H1 (cell line): ENCODE measurements at regions not wholly inside any gene's neighbourhood (a gene's known extent, or its start where the extent isn't known, plus 50 kb on each side); places are given as distances from the start of the nearest gene placed in this dataset.

Source experiments
- ASH2L ChIP-seq: fragments of 200-600, 300-600 bp; sonication (generic); IDR thresholded peaks from one replicate; pipeline ENCODE4 v1.7.1; 2017; ENCODE audit warnings: low read length
- BCL11A ChIP-seq, 2 experiments: IDR thresholded peaks; one replicate each; pipeline ENCODE4 v1.6.1; 2011; ENCODE audit warnings: low read depth in 2 of 2, low read length in 2 of 2, mild to moderate bottlenecking in 2 of 2
- CEBPB ChIP-seq: IDR thresholded peaks from 2 replicates; pipeline ENCODE4 v1.6.1; 2012; ENCODE audit warnings: low read depth, low read length
- HDAC2 ChIP-seq, 2 experiments: fragments of 300-600 bp in 1 of 2; sonication (generic) in 1 of 2; IDR thresholded peaks; 2 replicates each; pipeline ENCODE4 v1.6.1; 2011 to 2012; ENCODE audit warnings: low read depth in 2 of 2, low read length in 2 of 2, mild to moderate bottlenecking in 2 of 2, moderate library complexity in 2 of 2, borderline replicate concordance in 1 of 2, inconsistent platforms in 1 of 2
- RAD21 ChIP-seq, 2 experiments: IDR thresholded peaks in 1 of 2; conservative IDR thresholded peaks in 1 of 2; 2 replicates each; pipeline ENCODE4 v1.6.1; 2011; ENCODE audit warnings: low read depth in 2 of 2, low read length in 2 of 2, improper control_type of control experiment in 1 of 2, inconsistent platforms in 1 of 2, mild to moderate bottlenecking in 1 of 2, moderate library complexity in 1 of 2
- TF ChIP-seq, protein P1 (sequence below): IDR thresholded peaks from 2 replicates; pipeline ENCODE4 v1.6.1; 2012; ENCODE audit warnings: low read length, inconsistent platforms
- TF ChIP-seq, protein P2 (sequence below): fragments of 300-600 bp; sonication (generic); IDR thresholded peaks from 2 replicates; pipeline ENCODE4 v1.7.1; 2012; ENCODE audit warnings: low read length, moderate library complexity, mild to moderate bottlenecking, inconsistent platforms; ENCODE audit not compliant: insufficient replicate concordance

DNA sequence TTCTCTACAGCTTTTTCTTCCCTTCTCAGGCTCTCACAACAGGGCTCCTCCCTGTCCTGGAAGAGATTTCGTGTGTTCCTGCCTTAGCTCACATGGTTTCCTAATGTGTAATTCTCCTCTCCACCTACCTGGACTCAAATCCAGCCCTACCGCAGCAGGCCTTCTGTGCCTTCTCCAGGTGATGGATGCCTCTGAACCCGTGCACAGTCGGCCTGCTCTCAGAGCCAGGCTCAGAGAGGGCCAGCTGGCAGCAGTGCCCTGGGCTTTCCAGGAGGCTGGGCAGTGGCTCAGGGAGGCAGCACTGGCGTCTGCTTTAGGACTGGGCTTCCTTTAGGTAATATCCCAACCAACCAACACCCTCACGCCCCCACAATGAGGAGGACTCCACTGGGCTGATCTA is 123.2 kb upstream of the TMC3 start (continued):
- no peak for TF ChIP-seq HDAC2 (IDR thresholded peaks at IDR 0.05; ENCODE audit: borderline replicate concordance in 1 of 2, low read depth in 2 of 2, low read length in 2 of 2)
- TF ChIP-seq, protein P1, sequence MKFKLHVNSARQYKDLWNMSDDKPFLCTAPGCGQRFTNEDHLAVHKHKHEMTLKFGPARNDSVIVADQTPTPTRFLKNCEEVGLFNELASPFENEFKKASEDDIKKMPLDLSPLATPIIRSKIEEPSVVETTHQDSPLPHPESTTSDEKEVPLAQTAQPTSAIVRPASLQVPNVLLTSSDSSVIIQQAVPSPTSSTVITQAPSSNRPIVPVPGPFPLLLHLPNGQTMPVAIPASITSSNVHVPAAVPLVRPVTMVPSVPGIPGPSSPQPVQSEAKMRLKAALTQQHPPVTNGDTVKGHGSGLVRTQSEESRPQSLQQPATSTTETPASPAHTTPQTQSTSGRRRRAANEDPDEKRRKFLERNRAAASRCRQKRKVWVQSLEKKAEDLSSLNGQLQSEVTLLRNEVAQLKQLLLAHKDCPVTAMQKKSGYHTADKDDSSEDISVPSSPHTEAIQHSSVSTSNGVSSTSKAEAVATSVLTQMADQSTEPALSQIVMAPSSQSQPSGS, result no peak
- TF ChIP-seq ASH2L, result no peak
- no peak for TF ChIP-seq CEBPB
- no peak for TF ChIP-seq BCL11A (IDR thresholded peaks at IDR 0.05; ENCODE audit: low read depth in 2 of 2, low read length in 2 of 2)
- TF ChIP-seq, protein P2, sequence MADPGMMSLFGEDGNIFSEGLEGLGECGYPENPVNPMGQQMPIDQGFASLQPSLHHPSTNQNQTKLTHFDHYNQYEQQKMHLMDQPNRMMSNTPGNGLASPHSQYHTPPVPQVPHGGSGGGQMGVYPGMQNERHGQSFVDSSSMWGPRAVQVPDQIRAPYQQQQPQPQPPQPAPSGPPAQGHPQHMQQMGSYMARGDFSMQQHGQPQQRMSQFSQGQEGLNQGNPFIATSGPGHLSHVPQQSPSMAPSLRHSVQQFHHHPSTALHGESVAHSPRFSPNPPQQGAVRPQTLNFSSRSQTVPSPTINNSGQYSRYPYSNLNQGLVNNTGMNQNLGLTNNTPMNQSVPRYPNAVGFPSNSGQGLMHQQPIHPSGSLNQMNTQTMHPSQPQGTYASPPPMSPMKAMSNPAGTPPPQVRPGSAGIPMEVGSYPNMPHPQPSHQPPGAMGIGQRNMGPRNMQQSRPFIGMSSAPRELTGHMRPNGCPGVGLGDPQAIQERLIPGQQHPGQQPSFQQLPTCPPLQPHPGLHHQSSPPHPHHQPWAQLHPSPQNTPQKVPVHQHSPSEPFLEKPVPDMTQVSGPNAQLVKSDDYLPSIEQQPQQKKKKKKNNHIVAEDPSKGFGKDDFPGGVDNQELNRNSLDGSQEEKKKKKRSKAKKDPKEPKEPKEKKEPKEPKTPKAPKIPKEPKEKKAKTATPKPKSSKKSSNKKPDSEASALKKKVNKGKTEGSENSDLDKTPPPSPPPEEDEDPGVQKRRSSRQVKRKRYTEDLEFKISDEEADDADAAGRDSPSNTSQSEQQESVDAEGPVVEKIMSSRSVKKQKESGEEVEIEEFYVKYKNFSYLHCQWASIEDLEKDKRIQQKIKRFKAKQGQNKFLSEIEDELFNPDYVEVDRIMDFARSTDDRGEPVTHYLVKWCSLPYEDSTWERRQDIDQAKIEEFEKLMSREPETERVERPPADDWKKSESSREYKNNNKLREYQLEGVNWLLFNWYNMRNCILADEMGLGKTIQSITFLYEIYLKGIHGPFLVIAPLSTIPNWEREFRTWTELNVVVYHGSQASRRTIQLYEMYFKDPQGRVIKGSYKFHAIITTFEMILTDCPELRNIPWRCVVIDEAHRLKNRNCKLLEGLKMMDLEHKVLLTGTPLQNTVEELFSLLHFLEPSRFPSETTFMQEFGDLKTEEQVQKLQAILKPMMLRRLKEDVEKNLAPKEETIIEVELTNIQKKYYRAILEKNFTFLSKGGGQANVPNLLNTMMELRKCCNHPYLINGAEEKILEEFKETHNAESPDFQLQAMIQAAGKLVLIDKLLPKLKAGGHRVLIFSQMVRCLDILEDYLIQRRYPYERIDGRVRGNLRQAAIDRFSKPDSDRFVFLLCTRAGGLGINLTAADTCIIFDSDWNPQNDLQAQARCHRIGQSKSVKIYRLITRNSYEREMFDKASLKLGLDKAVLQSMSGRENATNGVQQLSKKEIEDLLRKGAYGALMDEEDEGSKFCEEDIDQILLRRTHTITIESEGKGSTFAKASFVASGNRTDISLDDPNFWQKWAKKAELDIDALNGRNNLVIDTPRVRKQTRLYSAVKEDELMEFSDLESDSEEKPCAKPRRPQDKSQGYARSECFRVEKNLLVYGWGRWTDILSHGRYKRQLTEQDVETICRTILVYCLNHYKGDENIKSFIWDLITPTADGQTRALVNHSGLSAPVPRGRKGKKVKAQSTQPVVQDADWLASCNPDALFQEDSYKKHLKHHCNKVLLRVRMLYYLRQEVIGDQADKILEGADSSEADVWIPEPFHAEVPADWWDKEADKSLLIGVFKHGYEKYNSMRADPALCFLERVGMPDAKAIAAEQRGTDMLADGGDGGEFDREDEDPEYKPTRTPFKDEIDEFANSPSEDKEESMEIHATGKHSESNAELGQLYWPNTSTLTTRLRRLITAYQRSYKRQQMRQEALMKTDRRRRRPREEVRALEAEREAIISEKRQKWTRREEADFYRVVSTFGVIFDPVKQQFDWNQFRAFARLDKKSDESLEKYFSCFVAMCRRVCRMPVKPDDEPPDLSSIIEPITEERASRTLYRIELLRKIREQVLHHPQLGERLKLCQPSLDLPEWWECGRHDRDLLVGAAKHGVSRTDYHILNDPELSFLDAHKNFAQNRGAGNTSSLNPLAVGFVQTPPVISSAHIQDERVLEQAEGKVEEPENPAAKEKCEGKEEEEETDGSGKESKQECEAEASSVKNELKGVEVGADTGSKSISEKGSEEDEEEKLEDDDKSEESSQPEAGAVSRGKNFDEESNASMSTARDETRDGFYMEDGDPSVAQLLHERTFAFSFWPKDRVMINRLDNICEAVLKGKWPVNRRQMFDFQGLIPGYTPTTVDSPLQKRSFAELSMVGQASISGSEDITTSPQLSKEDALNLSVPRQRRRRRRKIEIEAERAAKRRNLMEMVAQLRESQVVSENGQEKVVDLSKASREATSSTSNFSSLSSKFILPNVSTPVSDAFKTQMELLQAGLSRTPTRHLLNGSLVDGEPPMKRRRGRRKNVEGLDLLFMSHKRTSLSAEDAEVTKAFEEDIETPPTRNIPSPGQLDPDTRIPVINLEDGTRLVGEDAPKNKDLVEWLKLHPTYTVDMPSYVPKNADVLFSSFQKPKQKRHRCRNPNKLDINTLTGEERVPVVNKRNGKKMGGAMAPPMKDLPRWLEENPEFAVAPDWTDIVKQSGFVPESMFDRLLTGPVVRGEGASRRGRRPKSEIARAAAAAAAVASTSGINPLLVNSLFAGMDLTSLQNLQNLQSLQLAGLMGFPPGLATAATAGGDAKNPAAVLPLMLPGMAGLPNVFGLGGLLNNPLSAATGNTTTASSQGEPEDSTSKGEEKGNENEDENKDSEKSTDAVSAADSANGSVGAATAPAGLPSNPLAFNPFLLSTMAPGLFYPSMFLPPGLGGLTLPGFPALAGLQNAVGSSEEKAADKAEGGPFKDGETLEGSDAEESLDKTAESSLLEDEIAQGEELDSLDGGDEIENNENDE, result no peak
- TF ChIP-seq RAD21 (IDR thresholded peaks at IDR 0.05 in 1 of 2, conservative IDR thresholded peaks at IDR 0.05 in 1 of 2; ENCODE audit: low read depth in 2 of 2, low read length in 2 of 2), result no peak
- TF ChIP-seq, all 59 proteins: peak for 0
